IMR-90 (cell line): ENCODE measurements at regions not wholly inside any gene's neighbourhood (a gene's known extent, or its start where the extent isn't known, plus 50 kb on each side); places are given as distances from the start of the nearest gene placed in this dataset.

Source experiments
- ATAC-seq: fragments of 200-7000 bp; cut with Tn5 transposase; 2 replicates; pipeline ENCODE4 v1.9.1; 2020; ENCODE audit warnings: low read depth, mild to moderate bottlenecking, moderate library complexity
- BruUV-seq: library from RNA; stranded (reverse); fragments of 400-500 nt; replicated peaks from 2 replicates; lab custom pipeline; 2021; lab: Mats Ljungman, UMichigan
- CTCF ChIA-PET: fragments of 300-600 bp; formaldehyde crosslinking; extraction: SDS; loops from one replicate; lab custom pipeline; 2021; ENCODE audit warnings: antibody characterized with exemption; lab: Yijun Ruan, JAX
- POLR2A ChIA-PET: fragments of 300-600 bp; sonication (Branson Sonifier 250); formaldehyde crosslinking; loops from one replicate; lab custom pipeline; 2022; ENCODE audit warnings: antibody characterized with exemption; ENCODE audit not compliant: unreplicated experiment; lab: Charles Lee
- DNase-seq: peaks from one replicate; pipeline ENCODE4 v3.0.0; 2013
- H2AFZ ChIP-seq: replicated peaks from 2 replicates; pipeline ENCODE3; 2013; ENCODE audit warnings: low read length, mild to moderate bottlenecking; ENCODE audit not compliant: poor library complexity
- H2AK5ac ChIP-seq: 2 replicates; pipeline ENCODE4 v1.6.1; 2013; ENCODE audit warnings: low read depth, low read length, inconsistent platforms
- H2AK9ac ChIP-seq: replicated peaks from 2 replicates; pipeline ENCODE3; 2013; ENCODE audit warnings: mild to moderate bottlenecking, low read depth, low read length, moderate library complexity; ENCODE audit not compliant: poor library complexity
- H2BK120ac ChIP-seq: 2 replicates; pipeline ENCODE4 v1.6.1; 2013; ENCODE audit warnings: low read depth, low read length, inconsistent platforms
- H2BK15ac ChIP-seq: 3 replicates; pipeline ENCODE4 v1.6.1; 2013; ENCODE audit warnings: low read depth, low read length, inconsistent platforms
- H2BK20ac ChIP-seq: 2 replicates; pipeline ENCODE4 v1.6.1; 2013; ENCODE audit warnings: low read depth, mild to moderate bottlenecking, inconsistent platforms, low read length, moderate library complexity
- H2BK5ac ChIP-seq: 2 replicates; pipeline ENCODE4 v1.6.1; 2013; ENCODE audit warnings: mild to moderate bottlenecking, low read depth, low read length, inconsistent platforms; ENCODE audit not compliant: poor library complexity, severe bottlenecking
- H3K14ac ChIP-seq: replicated peaks from 2 replicates; pipeline ENCODE4 v1.6.1; 2013; ENCODE audit warnings: low read depth, low read length, inconsistent platforms
- H3K18ac ChIP-seq: 2 replicates; pipeline ENCODE4 v1.6.1; 2013; ENCODE audit warnings: low read depth, low read length, control low read depth
- H3K23ac ChIP-seq: 2 replicates; pipeline ENCODE4 v1.6.1; 2013; ENCODE audit warnings: low read depth, low read length, inconsistent platforms
- H3K27ac ChIP-seq: 2 replicates; pipeline ENCODE4 v1.5.1; 2013; ENCODE audit warnings: mild to moderate bottlenecking, control low read depth, low read length; ENCODE audit not compliant: insufficient read depth
- H3K27me3 ChIP-seq: 2 replicates; pipeline ENCODE4 v1.6.1; 2013; ENCODE audit warnings: low read length; ENCODE audit not compliant: control insufficient read depth, insufficient read depth
- H3K36me3 ChIP-seq: 2 replicates; pipeline ENCODE4 v1.6.1; 2013; ENCODE audit warnings: low read length, mixed read lengths; ENCODE audit not compliant: control insufficient read depth, insufficient read depth
- H3K4ac ChIP-seq: 2 replicates; pipeline ENCODE4 v1.6.1; 2013; ENCODE audit warnings: low read depth, low read length, inconsistent platforms
- H3K4me1 ChIP-seq: 2 replicates; pipeline ENCODE4 v1.6.1; 2013; ENCODE audit warnings: low read length, mixed read lengths; ENCODE audit not compliant: control insufficient read depth, insufficient read depth
- H3K4me2 ChIP-seq: 2 replicates; pipeline ENCODE4 v1.6.1; 2013; ENCODE audit warnings: low read depth, mild to moderate bottlenecking, control low read depth, low read length, moderate library complexity
- H3K4me3 ChIP-seq: 2 replicates; pipeline ENCODE4 v1.5.1; 2013; ENCODE audit warnings: low read depth, mild to moderate bottlenecking, control low read depth, low read length, moderate library complexity; ENCODE audit not compliant: insufficient read depth
- H3K56ac ChIP-seq: 2 replicates; pipeline ENCODE4 v1.6.1; 2013; ENCODE audit warnings: low read length, inconsistent platforms; ENCODE audit not compliant: insufficient read depth; ENCODE audit errors: extremely low read depth
- H3K79me1 ChIP-seq, 2 experiments: 2 replicates each; pipeline ENCODE4 v1.6.1; 2013; ENCODE audit warnings: low read length in 2 of 2, inconsistent platforms in 1 of 2, low read depth in 1 of 2
- H3K9ac ChIP-seq: 2 replicates; pipeline ENCODE4 v1.6.1; 2013; ENCODE audit warnings: low read depth, low read length, control low read depth
- H3K9me1 ChIP-seq: 2 replicates; pipeline ENCODE4 v1.6.1; 2013; ENCODE audit warnings: low read length, inconsistent platforms; ENCODE audit not compliant: insufficient read depth
- H3K9me3 ChIP-seq: 2 replicates; pipeline ENCODE4 v1.6.1; 2013; ENCODE audit warnings: low read length; ENCODE audit not compliant: control insufficient read depth, insufficient read depth
- H4K20me1 ChIP-seq: 2 replicates; pipeline ENCODE4 v1.6.1; 2013; ENCODE audit warnings: low read length, inconsistent platforms; ENCODE audit not compliant: insufficient read depth
- H4K5ac ChIP-seq: 2 replicates; pipeline ENCODE4 v1.6.1; 2013; ENCODE audit warnings: mild to moderate bottlenecking, low read depth, low read length, control low read depth
- H4K8ac ChIP-seq, 2 experiments: 2 replicates each; pipeline ENCODE4 v1.6.1; 2013; ENCODE audit warnings: low read depth in 2 of 2, low read length in 2 of 2, control low read depth in 1 of 2, inconsistent platforms in 1 of 2
- H4K91ac ChIP-seq: 2 replicates; pipeline ENCODE4 v1.6.1; 2013; ENCODE audit warnings: low read depth, low read length, inconsistent platforms; ENCODE audit not compliant: insufficient read depth
- BHLHE40 ChIP-seq: fragments of 150-350 bp; IDR thresholded peaks from 2 replicates; pipeline ENCODE4 v1.6.1; 2016; ENCODE audit warnings: mild to moderate bottlenecking, low read depth, low read length
- CEBPB ChIP-seq: IDR thresholded peaks from 2 replicates; pipeline ENCODE4 v1.6.1; 2012; ENCODE audit warnings: low read depth, low read length, improper control_type of control experiment
- CHD1 ChIP-seq: IDR thresholded peaks from 2 replicates; pipeline ENCODE4 v1.6.1; 2012; ENCODE audit warnings: low read depth, low read length, improper control_type of control experiment
- CTCF ChIP-seq: conservative IDR thresholded peaks from 2 replicates; pipeline ENCODE4 v1.5.1; 2012; ENCODE audit warnings: mild to moderate bottlenecking, low read depth, low read length, improper control_type of control experiment
- ELK1 ChIP-seq: fragments of 150-350 bp; IDR thresholded peaks from 2 replicates; pipeline ENCODE4 v1.6.1; 2016; ENCODE audit warnings: low read depth, mild to moderate bottlenecking, low read length, moderate library complexity, borderline replicate concordance
- FOS ChIP-seq: fragments of 150-350 bp; IDR thresholded peaks from 2 replicates; pipeline ENCODE4 v1.6.1; 2016; ENCODE audit warnings: low read depth, low read length
- MAFK ChIP-seq: IDR thresholded peaks from 2 replicates; pipeline ENCODE4 v1.6.1; 2012; ENCODE audit warnings: low read depth, low read length, improper control_type of control experiment
- MAZ ChIP-seq: IDR thresholded peaks from 2 replicates; pipeline ENCODE4 v1.6.1; 2012; ENCODE audit warnings: low read depth, mild to moderate bottlenecking, low read length, improper control_type of control experiment, moderate library complexity, borderline replicate concordance
- MXI1 ChIP-seq: IDR thresholded peaks from 2 replicates; pipeline ENCODE4 v1.6.1; 2012; ENCODE audit warnings: low read depth, mild to moderate bottlenecking, low read length, moderate library complexity, borderline replicate concordance
- NFE2L2 ChIP-seq: fragments of 150-350 bp; IDR thresholded peaks from 2 replicates; pipeline ENCODE4 v1.6.1; 2016; ENCODE audit warnings: low read depth, mild to moderate bottlenecking, low read length
- POLR2A ChIP-seq: IDR thresholded peaks from 2 replicates; pipeline ENCODE4 v1.6.1; 2012; ENCODE audit warnings: mild to moderate bottlenecking, low read depth, low read length
- RAD21 ChIP-seq: IDR thresholded peaks from 2 replicates; pipeline ENCODE4 v1.6.1; 2012; ENCODE audit warnings: low read length, improper control_type of control experiment
- RCOR1 ChIP-seq: IDR thresholded peaks from 2 replicates; pipeline ENCODE4 v1.6.1; 2012; ENCODE audit warnings: mild to moderate bottlenecking, low read length, improper control_type of control experiment; ENCODE audit not compliant: insufficient replicate concordance
- RFX5 ChIP-seq: IDR thresholded peaks from 2 replicates; pipeline ENCODE4 v1.8.0; 2012; ENCODE audit warnings: low read depth, mild to moderate bottlenecking, low read length, moderate library complexity
- SMC3 ChIP-seq: fragments of 150-350 bp; IDR thresholded peaks from 2 replicates; pipeline ENCODE4 v1.6.1; 2016; ENCODE audit warnings: low read depth, mild to moderate bottlenecking, antibody characterized with exemption, low read length, moderate library complexity
- USF2 ChIP-seq: fragments of 150-350 bp; IDR thresholded peaks from 2 replicates; pipeline ENCODE4 v1.6.1; 2017; ENCODE audit warnings: mild to moderate bottlenecking, antibody characterized with exemption, low read length, low read depth
- WGBS, 2 experiments: methylation state at CpG; one replicate each; pipeline versions ENCODE4 v1.1.5 to v1.1.7; 2013; ENCODE audit warnings: missing lambda C conversion rate in 2 of 2; ENCODE audit not compliant: insufficient read length in 1 of 2; ENCODE audit errors: extremely low coverage in 2 of 2; 5-methylcytosine and 5-hydroxymethylcytosine counted together
- dilution Hi-C: fragments of 300-500 bp; cut with HindIII; formaldehyde crosslinking; loops from one replicate; pipeline ENCODE4 v1.14.3; 2018; ENCODE audit warnings: low sequenced_read_pairs; ENCODE audit not compliant: unreplicated experiment
- in situ Hi-C: fragments of 300-500 bp; cut with MboI; formaldehyde crosslinking; loops from 3 replicates; pipeline ENCODE4 v1.14.3; 2019; ENCODE audit warnings: low sequenced_read_pairs, inconsistent platforms, mixed read lengths
- intact Hi-C: fragments of 100-400 bp; cut with micrococcal nuclease; formaldehyde crosslinking; loops from 2 replicates; pipeline ENCODE4 v1.10.0; 2022

- TF ChIP-seq RCOR1 = no peak
- no peak for TF ChIP-seq POLR2A
- no peak for TF ChIP-seq RFX5
- no peak for TF ChIP-seq CTCF
- no peak for TF ChIP-seq FOS
- no peak for TF ChIP-seq MAFK
- no peak for TF ChIP-seq USF2
- TF ChIP-seq ELK1 = no peak
- no peak for TF ChIP-seq RAD21
- no peak for TF ChIP-seq CEBPB
- no peak for TF ChIP-seq NFE2L2
- no peak for TF ChIP-seq BHLHE40
- TF ChIP-seq MXI1 = no peak
- no peak for TF ChIP-seq MAZ
- no peak for TF ChIP-seq SMC3
- no peak for TF ChIP-seq CHD1
- Histone ChIP-seq H2BK5ac (no peak overlapping the region), H4K5ac (no peak overlapping the region), H3K36me3 (no peaks in the 10 kb centered on the region), H4K20me1 (no peaks in the 10 kb centered on the region), H3K9ac (no peak overlapping the region), H3K18ac (no peak overlapping the region), H3K4me2 (no peak overlapping the region), H3K56ac (no peak overlapping the region), H3K79me1 (no peaks in the 10 kb centered on the region), H3K9me1 (0 out of 2 replicates have a peak, but pooled peaks cover 3% of the 10 kb centered on the region), H2BK15ac (no peak overlapping the region), H3K23ac (no peak overlapping the region), H2AK5ac (no peak overlapping the region), H3K4ac (no peak overlapping the region), H3K4me1 (peaks cover 8% of the 10 kb centered on the region; the same call in 1 of the 2 replicates), H4K8ac (no peak overlapping the region), H2BK20ac (no peak overlapping the region), H2AFZ (no peak overlapping the region), H2AK9ac (no peak overlapping the region), H3K14ac (no peak overlapping the region), H3K27ac (no peak overlapping the region), H2BK120ac (no peak overlapping the region), H4K91ac (no peak overlapping the region), H3K9me3 (0 out of 2 replicates have a peak, but pooled peaks cover 3% of the 10 kb centered on the region), H3K4me3 (no peak overlapping the region), H3K27me3 (no peaks in the 10 kb centered on the region)
- ATAC-seq (no peak), DNase-seq (no peak)
- BruUV-seq = no TSS peak
- ChIA-PET CTCF (interaction anchor here (0.6 kb wide), 1 partner anchor 19 kb away, joined by 4 read pairs; no protein-coding TSS in a partner anchor), POLR2A (no interaction called here)
- intact Hi-C loops = no loop called here
- dilution Hi-C loops = no loop called here
- in situ Hi-C loops = no loop called here
- WGBS, 2 experiments = no CpG with 5 or more reads among the region's 8 CpGs
Measured at GRCh38 chr1:228845101-228845500, 109.8 kb downstream of the RHOU start.
